HG02623 (cell line): ENCODE measurements at regions not wholly inside any gene's neighbourhood (a gene's known extent, or its start where the extent isn't known, plus 50 kb on each side); places are given as distances from the start of the nearest gene placed in this dataset.

ENCODE experiments used
- ATAC-seq: cut with Tn5 transposase; IDR thresholded peaks from one replicate; pipeline ENCODE4 v1.9.1; 2021; ENCODE audit warnings: moderate library complexity; ENCODE audit not compliant: unreplicated experiment

DNA sequence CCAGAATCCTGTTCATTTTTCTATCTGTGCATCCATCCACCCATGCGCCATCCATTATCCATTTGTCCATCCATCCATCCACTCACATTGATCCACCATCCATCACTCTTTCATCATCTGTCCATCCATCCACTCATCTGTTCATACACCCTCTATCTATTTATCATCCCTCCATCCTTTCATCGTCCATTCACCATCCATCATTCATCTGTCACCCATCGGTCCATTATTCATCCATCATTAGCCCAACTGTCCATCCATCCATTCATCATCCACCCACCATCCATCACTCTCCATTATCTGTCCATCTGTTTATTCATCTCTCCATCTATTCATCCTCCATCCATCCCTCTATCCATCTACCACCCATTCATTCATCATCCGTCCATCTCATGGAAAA, 125.7 kb upstream of the TMPRSS2 start:
- ATAC-seq = no peak

GRCh38 chr21:41632748-41633475, 125.0 kb upstream of the TMPRSS2 start:
- ATAC-seq = no peak

- no peak for ATAC-seq
These were observed 123.9 kb upstream of the TMPRSS2 start for GRCh38 chr21:41631564-41632461.

- ATAC-seq = no peak
These were observed 123.0 kb upstream of the TMPRSS2 start for GRCh38 chr21:41630917-41631316.

DNA sequence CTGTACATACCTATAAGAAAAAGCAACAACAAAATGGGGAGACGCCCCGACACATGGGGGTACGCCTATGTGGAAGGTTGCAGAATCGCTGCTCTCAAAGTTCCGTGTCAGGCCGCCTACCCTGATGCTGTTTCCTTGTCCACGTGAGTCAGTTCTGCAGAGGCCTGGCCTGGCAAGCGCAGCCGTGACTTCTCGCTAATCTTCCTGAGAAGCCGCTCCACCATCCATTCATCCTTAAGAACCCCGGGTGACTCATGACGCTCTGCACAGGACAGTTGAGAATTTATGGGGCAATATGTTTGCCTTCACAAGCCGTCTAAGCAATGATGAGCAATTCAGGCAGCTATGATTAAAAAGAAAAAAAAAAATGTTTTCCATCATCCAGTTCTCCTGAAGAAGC, 122.3 kb upstream of the TMPRSS2 start:
- ATAC-seq = no peak

DNA sequence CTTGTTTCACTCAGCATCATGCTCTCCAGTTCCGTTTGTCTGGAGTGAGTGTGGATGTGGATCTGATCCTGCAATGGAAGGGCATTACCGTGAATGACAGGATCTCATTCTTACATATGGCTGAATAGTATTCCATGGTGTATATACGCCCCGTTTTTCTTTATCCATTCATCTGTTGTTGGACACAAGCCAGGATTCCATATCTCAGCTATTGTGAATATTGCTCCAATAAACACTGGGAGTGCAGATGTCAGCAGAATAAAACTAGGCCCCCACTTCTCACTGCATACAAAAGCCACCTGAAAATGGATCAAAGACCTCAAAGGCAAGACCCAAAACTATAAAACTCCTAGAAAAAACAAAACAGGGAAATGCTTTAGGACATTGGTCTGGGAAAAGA, 120.3 kb upstream of the TMPRSS2 start:
- no peak for ATAC-seq

GRCh38 chr21:41627428-41627827, 119.5 kb upstream of the TMPRSS2 start:
- ATAC-seq = no peak

DNA sequence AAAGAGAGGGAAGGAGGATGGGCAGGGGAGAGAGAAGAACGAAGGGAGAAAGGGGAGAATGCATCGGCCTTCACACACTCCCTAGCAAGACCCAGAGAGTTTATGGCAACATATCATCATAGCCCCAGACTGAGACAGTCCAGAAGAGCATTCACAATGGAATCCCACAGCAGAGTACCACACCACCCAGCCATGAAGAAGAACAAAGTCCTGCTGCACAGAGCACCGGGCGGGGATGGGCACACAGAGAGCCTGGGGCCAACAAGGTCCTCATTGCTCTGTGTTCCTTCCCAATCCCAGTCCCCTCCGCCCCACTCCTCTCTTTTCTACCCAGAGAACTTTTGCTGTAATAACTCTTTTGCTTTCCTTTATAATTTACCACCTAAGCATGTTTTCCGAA, 118.1 kb upstream of the TMPRSS2 start:
- no peak for ATAC-seq

- no peak for ATAC-seq
These were observed 117.5 kb upstream of the TMPRSS2 start for GRCh38 chr21:41625428-41625827.

DNA sequence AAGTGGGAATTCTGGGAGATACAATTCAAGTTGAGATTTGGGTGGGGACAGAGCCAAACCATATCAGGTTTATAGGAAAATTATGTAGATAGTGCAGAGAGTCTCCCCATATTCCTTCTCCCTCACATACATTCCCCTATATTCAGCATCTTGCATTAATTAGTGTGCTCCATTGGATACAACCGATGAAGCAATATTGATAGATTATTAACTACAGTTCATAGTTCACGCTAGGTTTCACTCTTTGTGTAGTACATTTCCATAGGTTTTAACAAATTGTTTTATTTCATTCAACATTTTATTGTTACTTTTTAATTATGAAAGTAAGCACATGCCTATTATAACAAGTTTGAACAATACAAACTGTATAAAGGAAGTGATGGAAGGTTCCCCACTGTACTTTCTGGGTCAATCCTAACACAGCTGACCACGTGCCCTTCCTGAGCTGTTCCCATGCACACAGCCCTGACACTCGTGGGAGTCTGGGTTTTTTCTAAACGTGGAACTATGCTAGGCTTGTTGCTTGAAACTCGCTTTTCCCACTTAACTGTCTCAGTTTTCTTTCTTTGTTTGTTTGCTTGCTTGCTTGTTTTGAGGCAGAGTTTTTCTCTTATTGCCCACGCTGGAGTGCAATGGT, 116.8 kb upstream of the TMPRSS2 start:
- ATAC-seq = no peak

- ATAC-seq = no peak
These were observed 116.0 kb upstream of the TMPRSS2 start for GRCh38 chr21:41623945-41624344.

DNA sequence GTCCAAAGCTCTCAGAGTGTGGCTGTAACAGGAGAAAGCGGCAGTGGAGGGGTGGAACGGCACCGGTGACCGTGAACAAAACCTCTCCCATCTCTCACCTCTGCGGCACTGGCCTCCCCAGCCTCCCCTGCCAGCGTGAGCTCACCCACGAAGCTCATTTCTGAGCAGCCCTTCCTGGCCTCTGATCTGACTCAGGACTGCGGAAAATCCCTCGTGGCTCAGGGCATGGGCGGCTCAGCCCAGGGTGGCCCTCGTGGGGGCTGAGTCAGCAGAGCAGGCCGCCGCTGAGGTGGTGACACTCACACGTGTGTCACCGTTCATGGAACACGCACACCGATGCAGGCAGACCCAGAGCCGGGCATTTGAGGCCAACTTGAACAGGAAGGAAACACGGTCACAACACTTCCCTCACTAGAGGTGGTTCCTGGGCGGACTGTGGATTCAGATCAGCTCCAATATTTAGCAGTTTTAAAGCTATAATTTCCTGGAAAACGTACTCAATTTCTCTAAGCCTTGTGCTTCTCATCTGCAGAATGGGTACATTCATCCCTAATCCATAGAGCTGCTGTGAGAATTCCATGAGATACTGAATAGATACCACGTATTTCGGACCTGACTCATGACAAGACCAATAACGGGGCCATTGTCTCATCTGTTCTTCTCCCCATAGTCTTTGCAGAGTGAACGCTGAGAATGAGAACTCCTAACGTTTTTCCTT, 115.0 kb upstream of the TMPRSS2 start:
- ATAC-seq = no peak

- ATAC-seq = no peak
These were observed 114.2 kb upstream of the TMPRSS2 start for GRCh38 chr21:41622201-41622600.

GRCh38 chr21:41621513-41621912, 113.6 kb upstream of the TMPRSS2 start:
- ATAC-seq = no peak

DNA sequence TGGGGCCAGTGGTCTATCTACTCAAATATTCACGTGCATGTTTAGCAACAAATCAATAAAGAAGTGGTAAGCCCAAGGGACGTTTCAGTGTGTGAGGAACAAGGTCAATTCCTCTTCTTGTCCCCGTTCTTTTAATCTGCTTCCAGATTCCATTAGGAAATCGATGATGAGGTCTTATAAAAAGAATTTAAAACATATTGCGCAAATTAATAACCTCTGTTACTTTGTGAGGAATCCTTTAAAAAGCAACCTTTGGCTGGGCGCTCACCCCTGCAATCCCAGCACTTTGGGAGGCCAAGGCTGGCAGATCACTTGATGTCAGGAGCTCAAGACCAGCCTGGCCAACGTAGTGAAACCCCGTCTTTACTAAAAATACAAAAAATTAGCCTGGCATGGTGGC, 113.0 kb upstream of the TMPRSS2 start:
- ATAC-seq = no peak

GRCh38 chr21:41620541-41620940, 112.6 kb upstream of the TMPRSS2 start:
- ATAC-seq = no peak

- ATAC-seq = no peak
These were observed 108.2 kb upstream of the TMPRSS2 start for GRCh38 chr21:41616031-41616591.

- ATAC-seq = no peak
These were observed 107.7 kb upstream of the TMPRSS2 start for GRCh38 chr21:41615613-41616012.

- no peak for ATAC-seq
These were observed 106.6 kb upstream of the TMPRSS2 start for GRCh38 chr21:41614511-41614910.

GRCh38 chr21:41613533-41613909, 105.6 kb upstream of the TMPRSS2 start:
- no peak for ATAC-seq
